HG03175 (cell line): ENCODE measurements at regions not wholly inside any gene's neighbourhood (a gene's known extent, or its start where the extent isn't known, plus 50 kb on each side); places are given as distances from the start of the nearest gene placed in this dataset.
"Not testable (repeated sequence)": the region's sequence is repeated elsewhere in the genome, so short reads cannot be mapped to it uniquely, and the experiment has no call there.

Source experiments
- ATAC-seq: cut with Tn5 transposase; IDR thresholded peaks from one replicate; pipeline ENCODE4 v1.9.1; 2021; ENCODE audit warnings: mild to moderate bottlenecking, moderate library complexity; ENCODE audit not compliant: unreplicated experiment

- ATAC-seq, result peak; percentile 19
Measured at GRCh38 chr12:34219046-34219770, 196.9 kb downstream of the ALG10 start.

GRCh38 chr12:34220079-34220478 lies 197.8 kb downstream of the ALG10 start:
- ATAC-seq, result not testable (repeated sequence)

GRCh38 chr12:34223640-34224039 lies 201.3 kb downstream of the ALG10 start:
- ATAC-seq, result no peak

GRCh38 chr12:34226044-34226443 lies 203.7 kb downstream of the ALG10 start:
- not testable (repeated sequence) for ATAC-seq

- ATAC-seq, result not testable (repeated sequence)
Measured at GRCh38 chr12:34228046-34228445, 205.8 kb downstream of the ALG10 start.

- ATAC-seq, result not testable (repeated sequence)
Measured at GRCh38 chr12:34229033-34229432, 206.7 kb downstream of the ALG10 start.

- ATAC-seq, result no peak
Measured at GRCh38 chr12:34233618-34234017, 211.3 kb downstream of the ALG10 start.

- no peak for ATAC-seq
Measured at GRCh38 chr12:34236073-34236472, 213.8 kb downstream of the ALG10 start.

- ATAC-seq, result no peak
Measured at GRCh38 chr12:34244608-34245007, 222.3 kb downstream of the ALG10 start.

- no peak for ATAC-seq
Measured at GRCh38 chr12:34249271-34249670, 227.0 kb downstream of the ALG10 start.

- ATAC-seq, result not testable (repeated sequence)
Measured at GRCh38 chr12:34251879-34252278, 229.6 kb downstream of the ALG10 start.

- ATAC-seq, result no peak
Measured at GRCh38 chr12:34253674-34254073, 231.4 kb downstream of the ALG10 start.

GRCh38 chr12:34257093-34257492 lies 234.8 kb downstream of the ALG10 start:
- ATAC-seq, result no peak

- ATAC-seq, result not testable (repeated sequence)
Measured at GRCh38 chr12:34262140-34262539, 239.8 kb downstream of the ALG10 start.

- no peak for ATAC-seq
Measured at GRCh38 chr12:34264110-34264509, 241.8 kb downstream of the ALG10 start.

GRCh38 chr12:34273703-34274102 lies 251.4 kb downstream of the ALG10 start:
- not testable (repeated sequence) for ATAC-seq

GRCh38 chr12:34275129-34275528 lies 252.8 kb downstream of the ALG10 start:
- ATAC-seq, result no peak

- no peak for ATAC-seq
Measured at GRCh38 chr12:34286483-34286882, 264.2 kb downstream of the ALG10 start.

- ATAC-seq, result no peak
Measured at GRCh38 chr12:34286934-34287333, 264.6 kb downstream of the ALG10 start.

- ATAC-seq, result no peak
Measured at GRCh38 chr12:34287437-34287836, 265.1 kb downstream of the ALG10 start.

- no peak for ATAC-seq
Measured at GRCh38 chr12:34287986-34288962, 266.0 kb downstream of the ALG10 start.

- no peak for ATAC-seq
Measured at GRCh38 chr12:34288963-34289345, 266.7 kb downstream of the ALG10 start.
